NCI-H345 (cell line): ENCODE measurements at regions not wholly inside any gene's neighbourhood (a gene's known extent, or its start where the extent isn't known, plus 50 kb on each side); places are given as distances from the start of the nearest gene placed in this dataset.

Source experiments
- DNase-seq: peaks from one replicate; lab custom pipeline; 2025; lab: John Stamatoyannopoulos, UW

DNA sequence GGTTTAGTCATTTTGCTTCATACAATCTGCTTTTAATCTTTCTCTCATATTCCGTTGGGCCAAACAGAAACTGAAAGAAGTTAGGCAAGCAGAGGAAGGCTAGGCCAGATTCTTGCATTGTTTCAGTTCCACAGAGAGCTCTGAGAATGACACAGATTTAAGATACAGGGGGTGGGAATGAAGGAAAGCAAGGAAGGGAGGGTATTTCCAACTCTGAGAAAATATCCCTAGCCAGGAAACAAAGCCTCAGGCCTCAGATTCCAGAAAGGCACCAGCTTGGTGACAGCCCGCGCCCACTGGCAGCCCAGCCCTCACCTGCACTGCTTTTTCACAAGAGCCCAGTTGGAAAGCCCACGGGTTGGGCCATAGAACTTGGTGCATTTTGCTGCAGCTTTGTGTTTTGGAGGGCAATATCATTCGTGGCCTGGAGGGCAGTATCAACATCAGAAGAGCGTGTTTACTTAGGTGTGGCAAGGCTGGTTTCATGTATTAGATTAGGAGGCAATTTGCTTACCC lies 63.5 kb downstream of the ENC1 start:
- no peak for DNase-seq

DNA sequence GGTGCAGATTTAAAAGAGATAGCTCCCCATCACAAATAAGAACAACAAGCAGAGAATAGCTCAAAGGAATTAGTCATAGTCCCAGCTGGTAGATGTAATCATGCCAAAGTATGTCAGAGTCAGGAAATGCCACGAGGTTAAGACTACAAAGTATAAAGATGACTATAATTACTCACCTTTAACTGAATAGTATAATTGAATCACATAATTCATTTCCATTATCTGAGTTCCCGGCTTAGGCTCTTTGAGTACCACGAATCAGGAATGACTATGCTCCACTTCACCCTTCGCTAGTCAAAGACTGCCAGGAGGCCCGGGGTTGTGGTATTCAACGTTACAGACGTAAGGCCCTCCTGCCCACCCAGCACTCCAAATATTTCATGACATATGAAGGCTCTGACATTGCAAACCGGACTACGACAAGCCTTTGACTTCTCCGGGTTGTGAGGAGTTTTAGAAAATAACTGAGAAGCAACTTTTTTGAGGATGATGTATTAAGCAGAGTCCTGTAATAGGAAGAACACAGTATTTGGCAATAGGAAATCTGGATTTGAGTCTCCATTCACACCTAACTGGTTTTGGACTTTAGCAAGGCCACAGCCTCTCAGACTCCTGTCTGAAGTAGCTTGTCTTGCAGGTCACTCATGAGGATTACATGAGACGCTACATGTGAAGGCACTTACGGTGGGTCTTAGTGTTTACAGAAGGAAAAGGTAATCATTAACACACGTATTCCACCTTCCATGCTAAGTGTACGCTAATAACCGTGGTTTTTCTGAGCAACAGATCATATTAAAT lies 64.6 kb downstream of the ENC1 start:
- no peak for DNase-seq

DNA sequence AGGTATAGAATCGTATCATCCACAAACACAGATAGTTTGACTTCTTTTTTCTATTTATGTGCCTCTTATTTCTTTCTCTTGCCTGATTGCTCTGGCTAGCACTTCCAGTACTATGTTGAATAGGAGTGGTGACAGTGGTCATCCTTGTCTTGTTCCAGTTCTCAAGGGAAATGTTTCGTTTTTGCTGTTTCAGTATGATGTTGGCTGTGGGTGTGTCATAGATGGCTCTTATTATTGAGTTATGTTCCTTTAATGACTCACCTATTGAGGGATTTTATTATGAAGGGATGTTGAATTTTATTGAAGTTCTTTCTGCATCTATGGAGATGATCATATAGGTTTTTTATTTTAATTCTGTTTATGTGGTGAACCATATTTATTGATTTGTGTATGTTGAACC lies 70.3 kb downstream of the ENC1 start:
- no peak for DNase-seq

- no peak for DNase-seq
Measured at GRCh38 chr5:74567411-74567995, 73.0 kb downstream of the ENC1 start.

DNA sequence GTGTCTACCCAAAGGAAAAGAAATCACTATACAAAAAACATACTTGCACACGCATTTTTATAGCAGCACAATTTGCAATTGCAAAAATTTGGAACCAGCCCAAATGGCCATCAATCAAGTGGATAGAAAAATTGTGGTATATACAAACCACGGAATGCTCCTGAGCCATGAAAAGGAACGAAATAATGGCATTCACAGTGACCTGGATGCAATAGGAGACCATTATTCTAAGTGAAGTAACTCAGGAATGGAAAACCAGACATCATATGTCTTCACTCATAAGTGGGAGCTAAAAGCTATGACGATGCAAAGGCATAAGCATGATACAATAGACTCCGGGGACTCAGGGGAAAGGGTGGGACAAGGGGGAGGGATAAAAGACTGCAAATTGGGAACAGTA lies 78.4 kb downstream of the ENC1 start:
- DNase-seq: no peak

- DNase-seq: no peak
Measured at GRCh38 chr5:74560245-74560644, 80.3 kb downstream of the ENC1 start.

DNA sequence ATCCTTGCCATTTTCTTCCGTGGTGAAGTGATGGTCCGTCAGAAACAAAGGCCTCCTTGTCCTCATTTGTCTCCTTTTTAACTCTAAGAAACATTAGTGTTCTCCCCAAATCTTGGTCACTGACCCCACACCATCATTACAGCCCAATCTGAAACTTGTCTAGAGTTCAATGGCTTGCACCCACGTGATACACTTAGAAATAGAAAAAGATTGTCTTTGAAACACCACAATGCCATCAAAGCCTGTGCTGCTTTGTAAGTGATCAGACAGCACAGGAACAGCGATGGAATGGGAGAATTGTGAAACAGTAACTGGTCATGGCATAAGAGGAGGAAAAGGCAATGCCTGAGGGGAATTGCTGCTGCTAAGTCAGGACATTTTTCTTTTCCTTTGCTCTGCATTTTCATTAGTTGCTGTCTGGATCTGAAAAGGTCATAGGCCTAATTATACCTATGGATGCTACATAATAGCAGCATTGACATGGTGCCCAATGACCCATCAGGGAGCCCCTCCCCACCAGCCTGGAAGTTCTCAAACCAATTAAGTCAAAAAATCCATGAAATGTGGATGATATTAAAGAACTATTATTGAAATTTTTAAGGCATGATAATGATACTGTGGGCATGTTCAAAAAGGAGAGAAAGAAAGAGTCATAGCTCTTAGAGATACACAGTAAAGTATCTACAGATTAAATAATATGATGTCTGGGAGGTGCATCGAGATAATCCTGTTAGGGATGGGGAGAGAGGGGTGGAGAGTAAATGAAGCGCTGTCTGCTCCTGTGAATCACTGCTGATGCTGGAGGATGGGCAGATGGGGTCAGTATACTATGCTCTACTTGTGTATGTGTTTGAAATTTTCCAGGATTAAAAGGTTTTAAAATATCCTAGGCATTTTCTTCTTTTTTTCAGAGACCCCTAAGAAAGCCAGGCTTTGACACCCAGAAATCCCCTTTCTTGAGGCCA lies 83.6 kb downstream of the ENC1 start:
- no peak for DNase-seq

DNA sequence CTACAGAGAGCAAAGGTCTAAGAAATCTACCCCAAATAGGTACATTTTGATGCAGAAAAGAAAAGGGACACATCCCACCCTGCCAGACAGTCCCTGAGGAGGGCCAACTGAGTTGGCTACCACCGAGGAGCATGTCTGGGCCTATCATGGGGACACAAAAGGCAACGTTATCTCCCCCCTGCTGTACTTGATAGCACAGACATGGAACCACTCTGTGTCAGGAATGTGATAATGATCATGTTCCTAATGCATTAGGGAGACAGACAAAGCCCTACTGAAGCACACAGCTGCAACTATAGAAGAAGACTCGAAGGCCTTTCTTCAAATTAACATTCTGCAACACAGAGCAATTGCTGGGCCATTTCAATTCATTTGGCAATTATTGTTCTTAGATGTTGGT lies 84.5 kb downstream of the ENC1 start:
- DNase-seq: no peak

DNA sequence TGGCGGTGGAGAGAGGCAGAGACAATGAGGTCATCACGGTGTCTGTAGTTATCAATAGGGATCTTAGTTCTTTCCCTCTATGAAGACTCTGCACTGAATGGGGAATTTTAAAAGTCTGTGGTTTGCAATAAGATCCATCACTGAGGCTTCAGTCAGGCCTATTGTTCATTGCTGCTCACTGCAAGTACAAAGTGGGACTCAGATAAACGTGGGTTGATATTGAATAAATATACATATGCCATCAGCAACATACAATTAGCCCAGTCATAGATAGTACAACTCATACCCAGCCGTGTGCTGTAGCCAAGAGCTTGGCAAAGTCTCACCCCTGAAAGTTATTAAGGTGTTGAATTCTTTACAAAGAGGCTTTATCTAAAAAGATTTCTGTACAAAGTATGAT lies 88.4 kb downstream of the ENC1 start:
- DNase-seq: no peak

- DNase-seq: no peak
Measured at GRCh38 chr5:74550927-74551326, 89.6 kb downstream of the ENC1 start.

DNA sequence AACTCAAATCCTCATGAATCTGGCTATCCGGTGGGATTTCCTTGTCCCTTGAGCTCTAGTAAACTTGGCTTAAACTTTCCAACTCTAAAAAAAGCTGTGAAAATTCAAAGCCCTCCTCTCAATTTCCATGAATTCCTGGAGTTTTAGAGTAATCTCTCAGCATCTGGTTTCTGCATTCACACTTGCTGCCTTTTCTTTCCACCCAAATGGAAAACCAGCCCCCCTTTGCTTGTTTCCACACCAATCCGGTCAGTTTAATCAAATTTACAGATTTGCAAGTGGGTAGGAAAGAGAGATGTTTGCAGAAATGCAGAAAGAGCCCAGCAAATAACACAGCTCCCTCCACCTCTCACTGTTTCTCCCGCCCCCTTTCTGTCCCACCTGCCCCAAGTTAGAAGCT lies 91.1 kb downstream of the ENC1 start:
- DNase-seq: no peak

DNA sequence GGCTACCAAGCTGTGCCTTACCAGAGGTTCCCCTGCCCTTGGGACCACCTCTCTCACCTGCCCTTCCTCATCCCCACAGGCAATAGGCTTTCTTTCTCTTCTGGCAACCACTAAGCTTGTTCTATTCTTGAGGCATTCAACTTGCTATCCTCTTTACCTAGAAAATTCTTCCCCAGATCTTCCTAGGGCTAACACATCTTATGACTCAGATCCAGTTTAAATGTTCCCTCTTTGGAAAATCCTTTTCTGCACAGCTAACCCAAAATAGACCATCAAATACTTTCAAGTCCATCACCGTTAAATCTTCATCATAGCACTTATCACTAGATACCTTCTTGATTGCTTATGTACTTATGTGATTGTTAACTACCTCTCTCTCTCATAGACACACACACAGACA lies 93.7 kb downstream of the ENC1 start:
- no peak for DNase-seq

DNA sequence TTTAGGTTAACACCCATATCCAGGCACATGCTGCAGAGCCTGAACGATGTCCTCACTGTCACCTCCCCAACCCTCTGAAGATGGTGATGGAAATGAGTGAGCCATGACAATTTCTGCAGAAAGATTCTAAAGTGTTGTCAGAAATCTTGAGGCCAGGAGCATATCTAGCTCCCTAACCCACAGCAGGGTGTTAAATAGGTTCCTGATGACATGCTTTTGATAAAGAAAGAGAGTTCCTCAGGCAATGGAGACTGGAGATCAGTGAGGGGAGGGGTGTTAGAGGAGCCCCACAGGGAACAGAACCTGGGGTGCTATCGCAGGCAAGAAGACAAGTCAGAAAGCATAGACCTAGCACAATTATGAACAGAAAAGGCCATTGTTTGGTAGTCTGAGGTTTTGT lies 95.7 kb downstream of the ENC1 start:
- no peak for DNase-seq

DNA sequence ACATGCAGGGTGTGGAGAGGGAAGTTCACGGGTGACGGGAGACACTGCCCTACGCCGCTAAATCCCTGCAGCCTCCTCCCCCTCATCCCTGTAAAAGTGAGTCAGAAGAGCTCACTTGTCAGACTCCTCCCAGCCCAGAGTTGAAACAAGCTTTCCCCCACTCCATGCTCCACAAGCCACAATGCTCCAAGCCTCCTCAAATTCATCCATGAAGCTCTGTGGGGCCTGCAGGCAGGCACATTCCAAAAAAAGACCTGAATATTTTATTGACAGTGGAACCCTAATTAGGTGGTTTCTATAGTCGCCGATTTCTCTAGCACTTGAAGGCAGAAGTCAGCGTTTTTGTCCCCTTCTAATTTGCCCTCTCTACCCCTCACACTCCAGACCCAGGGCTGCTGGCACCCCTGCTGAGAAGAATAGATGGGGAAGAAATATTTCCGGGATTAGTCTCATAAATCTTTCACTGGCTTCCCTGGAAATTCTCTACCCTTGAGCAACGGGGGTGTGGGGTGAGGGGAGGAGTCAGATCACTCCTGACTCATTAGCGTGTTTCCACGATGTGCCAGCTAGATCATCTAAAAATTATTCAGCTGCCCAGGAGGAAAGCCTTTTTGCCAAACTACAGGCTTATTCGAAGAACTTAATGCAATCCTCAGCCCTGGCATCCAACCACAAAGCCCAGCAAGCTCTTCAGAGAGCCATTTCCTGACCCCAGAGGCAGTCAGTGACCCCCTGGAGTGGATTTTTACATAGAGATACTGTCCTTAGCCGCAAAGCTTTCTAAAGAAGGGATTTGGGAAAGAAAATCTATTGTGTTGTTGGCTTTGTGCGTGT lies 97.1 kb downstream of the ENC1 start:
- no peak for DNase-seq

- DNase-seq: no peak
Measured at GRCh38 chr5:74542482-74542881, 98.0 kb downstream of the ENC1 start.

- DNase-seq: no peak
Measured at GRCh38 chr5:74541381-74541781, 99.1 kb downstream of the ENC1 start.

DNA sequence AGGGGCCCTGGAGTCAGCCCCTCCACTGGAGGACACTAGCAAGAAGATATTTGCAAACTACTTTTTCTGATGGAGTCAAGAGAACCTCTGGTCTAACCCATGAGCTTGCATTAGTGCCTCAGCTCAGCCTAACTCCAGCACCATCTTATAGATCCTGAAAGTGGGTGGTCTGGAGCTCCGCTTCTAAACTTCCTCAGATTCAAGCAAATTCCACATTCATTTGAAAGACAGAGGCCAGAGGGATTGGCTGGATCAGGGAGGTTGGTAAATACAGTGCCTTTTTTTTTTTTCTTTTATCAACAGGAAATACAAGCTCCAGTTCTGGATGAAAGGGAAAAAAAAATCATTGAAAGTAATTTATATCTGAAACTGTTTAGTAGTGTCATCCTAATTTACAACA lies 99.9 kb downstream of the ENC1 start:
- DNase-seq: no peak

- DNase-seq: no peak
Measured at GRCh38 chr5:74539986-74540385, 100.5 kb downstream of the ENC1 start.

DNA sequence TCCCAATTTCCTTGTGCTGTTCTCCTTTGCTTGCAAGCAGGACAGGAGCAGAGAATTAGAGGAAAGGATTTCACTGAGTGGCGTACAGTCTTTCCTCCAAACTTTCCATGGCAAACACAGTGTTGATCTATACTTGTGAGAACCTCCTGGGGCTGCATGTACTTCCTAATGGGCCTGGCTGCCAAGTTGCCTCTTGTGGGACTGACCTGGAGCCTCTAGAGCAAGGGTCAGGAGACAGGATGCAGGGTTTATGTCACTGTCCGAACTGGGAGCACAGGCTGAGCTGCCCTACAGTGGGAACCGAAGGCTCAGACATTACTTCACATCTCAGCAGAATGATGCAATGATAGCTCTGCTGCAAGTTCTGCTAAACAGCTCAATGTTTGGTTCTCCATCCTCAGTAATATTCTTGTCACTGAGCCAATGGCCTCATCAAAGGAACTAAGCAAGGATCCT lies 102.3 kb downstream of the ENC1 start:
- DNase-seq: no peak

GRCh38 chr5:74536658-74537057 lies 103.9 kb downstream of the ENC1 start:
- no peak for DNase-seq

- no peak for DNase-seq
Measured at GRCh38 chr5:74535926-74536325, 104.6 kb downstream of the ENC1 start.
